ENCODE measurements at regions not wholly inside any gene's neighbourhood (a gene's known extent, or its start where the extent isn't known, plus 50 kb on each side); places are given as distances from the start of the nearest gene placed in this dataset.

GRCh38 chr2:194602750-194603149 lies 1054.3 kb upstream of the SLC39A10 start:
- Mint-ChIP-seq H3K36me3 (no peaks in the 10 kb centered on the region), H3K27ac (no peak overlapping the region), H3K4me3 (no peak overlapping the region), H3K27me3 (no peaks in the 10 kb centered on the region), H3K9me3 (peaks cover 5% of the 10 kb centered on the region), H3K4me1 (no peaks in the 10 kb centered on the region)
- DNase-seq, result no peak

- no peak overlapping the region for H3K27ac Mint-ChIP-seq
- H3K4me3 Mint-ChIP-seq, result no peak overlapping the region
- no peaks in the 10 kb centered on the region for H3K27me3 Mint-ChIP-seq
- no peaks in the 10 kb centered on the region for H3K36me3 Mint-ChIP-seq
- H3K4me1 Mint-ChIP-seq, result no peaks in the 10 kb centered on the region
- no peak for DNase-seq
- no peaks in the 10 kb centered on the region for H3K9me3 Mint-ChIP-seq
These were observed 1065.8 kb upstream of the SLC39A10 start for GRCh38 chr2:194591192-194591591.

GRCh38 chr2:194587739-194588270 lies 1069.2 kb upstream of the SLC39A10 start:
- H3K27ac Mint-ChIP-seq, result no peak overlapping the region
- peaks cover 2% of the 10 kb centered on the region for H3K27me3 Mint-ChIP-seq
- no peak overlapping the region for H3K4me3 Mint-ChIP-seq
- no peaks in the 10 kb centered on the region for H3K4me1 Mint-ChIP-seq
- H3K36me3 Mint-ChIP-seq, result no peaks in the 10 kb centered on the region
- DNase-seq, result no peak
- H3K9me3 Mint-ChIP-seq, result no peaks in the 10 kb centered on the region

- Mint-ChIP-seq H3K27me3 (no peaks in the 10 kb centered on the region), H3K4me1 (no peaks in the 10 kb centered on the region), H3K36me3 (no peaks in the 10 kb centered on the region), H3K4me3 (no peak overlapping the region), H3K27ac (no peak overlapping the region), H3K9me3 (no peaks in the 10 kb centered on the region)
- DNase-seq, result no peak
These were observed 1089.4 kb upstream of the SLC39A10 start for GRCh38 chr2:194567661-194568017.

- no peaks in the 10 kb centered on the region for H3K27me3 Mint-ChIP-seq
- H3K4me1 Mint-ChIP-seq, result no peaks in the 10 kb centered on the region
- no peak overlapping the region for H3K4me3 Mint-ChIP-seq
- DNase-seq, result no peak
- H3K9me3 Mint-ChIP-seq, result no peaks in the 10 kb centered on the region
- H3K27ac Mint-ChIP-seq, result no peak overlapping the region
- H3K36me3 Mint-ChIP-seq, result no peaks in the 10 kb centered on the region
These were observed 1089.9 kb upstream of the SLC39A10 start for GRCh38 chr2:194566907-194567660.

GRCh38 chr2:194564422-194564821 lies 1092.6 kb upstream of the SLC39A10 start:
- H3K27me3 Mint-ChIP-seq, result no peaks in the 10 kb centered on the region
- H3K4me3 Mint-ChIP-seq, result no peak overlapping the region

GRCh38 chr2:194562329-194562728 lies 1094.7 kb upstream of the SLC39A10 start:
- DNase-seq, result no peak
- no peaks in the 10 kb centered on the region for H3K27me3 Mint-ChIP-seq
- H3K9me3 Mint-ChIP-seq, result no peaks in the 10 kb centered on the region
- no peaks in the 10 kb centered on the region for H3K36me3 Mint-ChIP-seq
- no peak overlapping the region for H3K4me3 Mint-ChIP-seq
- H3K27ac Mint-ChIP-seq, result no peak overlapping the region
- no peaks in the 10 kb centered on the region for H3K4me1 Mint-ChIP-seq

More at GRCh38 chr2:194564422-194564821, 1092.6 kb upstream of the SLC39A10 start:
- H3K36me3 Mint-ChIP-seq, result no peaks in the 10 kb centered on the region
- no peak overlapping the region for H3K27ac Mint-ChIP-seq
- H3K9me3 Mint-ChIP-seq, result no peaks in the 10 kb centered on the region
- no peaks in the 10 kb centered on the region for H3K4me1 Mint-ChIP-seq
- DNase-seq, result no peak

GRCh38 chr2:194559964-194560363 lies 1097.1 kb upstream of the SLC39A10 start:
- DNase-seq, result no peak
- no peaks in the 10 kb centered on the region for H3K27me3 Mint-ChIP-seq
- H3K9me3 Mint-ChIP-seq, result no peaks in the 10 kb centered on the region
- no peaks in the 10 kb centered on the region for H3K4me1 Mint-ChIP-seq
- H3K27ac Mint-ChIP-seq, result no peak overlapping the region
- no peaks in the 10 kb centered on the region for H3K36me3 Mint-ChIP-seq
- no peak overlapping the region for H3K4me3 Mint-ChIP-seq

- no peak overlapping the region for H3K27ac Mint-ChIP-seq
- no peak for DNase-seq
- no peaks in the 10 kb centered on the region for H3K36me3 Mint-ChIP-seq
- H3K4me1 Mint-ChIP-seq, result no peaks in the 10 kb centered on the region
- no peaks in the 10 kb centered on the region for H3K27me3 Mint-ChIP-seq
- H3K4me3 Mint-ChIP-seq, result no peak overlapping the region
- H3K9me3 Mint-ChIP-seq, result no peaks in the 10 kb centered on the region
These were observed 1097.5 kb upstream of the SLC39A10 start for GRCh38 chr2:194559523-194559922.

- H3K36me3 Mint-ChIP-seq, result no peaks in the 10 kb centered on the region
- H3K9me3 Mint-ChIP-seq, result no peaks in the 10 kb centered on the region
- no peaks in the 10 kb centered on the region for H3K4me1 Mint-ChIP-seq
- no peak overlapping the region for H3K27ac Mint-ChIP-seq
- H3K4me3 Mint-ChIP-seq, result no peak overlapping the region
- no peaks in the 10 kb centered on the region for H3K27me3 Mint-ChIP-seq
- no peak for DNase-seq
These were observed 1099.0 kb upstream of the SLC39A10 start for GRCh38 chr2:194557993-194558392.

- no peak overlapping the region for H3K27ac Mint-ChIP-seq
- no peak for DNase-seq
These were observed 1100.4 kb upstream of the SLC39A10 start for GRCh38 chr2:194556629-194557028.

GRCh38 chr2:194553980-194554379 lies 1103.0 kb upstream of the SLC39A10 start:
- no peak for DNase-seq
- no peak overlapping the region for H3K27ac Mint-ChIP-seq

More at GRCh38 chr2:194556629-194557028, 1100.4 kb upstream of the SLC39A10 start:
- H3K27me3 Mint-ChIP-seq, result no peaks in the 10 kb centered on the region
- H3K36me3 Mint-ChIP-seq, result no peaks in the 10 kb centered on the region
- no peak overlapping the region for H3K4me3 Mint-ChIP-seq
- no peaks in the 10 kb centered on the region for H3K4me1 Mint-ChIP-seq
- H3K9me3 Mint-ChIP-seq, result no peaks in the 10 kb centered on the region

GRCh38 chr2:194550702-194551101 lies 1106.3 kb upstream of the SLC39A10 start:
- Mint-ChIP-seq H3K4me3 (no peak overlapping the region), H3K9me3 (no peaks in the 10 kb centered on the region), H3K36me3 (no peaks in the 10 kb centered on the region), H3K27ac (no peak overlapping the region), H3K4me1 (no peaks in the 10 kb centered on the region), H3K27me3 (no peaks in the 10 kb centered on the region)
- no peak for DNase-seq

More at GRCh38 chr2:194553980-194554379, 1103.0 kb upstream of the SLC39A10 start:
- no peaks in the 10 kb centered on the region for H3K4me1 Mint-ChIP-seq
- no peak overlapping the region for H3K4me3 Mint-ChIP-seq
- H3K27me3 Mint-ChIP-seq, result no peaks in the 10 kb centered on the region
- H3K36me3 Mint-ChIP-seq, result no peaks in the 10 kb centered on the region
- no peaks in the 10 kb centered on the region for H3K9me3 Mint-ChIP-seq

GRCh38 chr2:194549387-194549786 lies 1107.6 kb upstream of the SLC39A10 start:
- H3K27ac Mint-ChIP-seq, result no peak overlapping the region
- H3K36me3 Mint-ChIP-seq, result no peaks in the 10 kb centered on the region
- no peaks in the 10 kb centered on the region for H3K4me1 Mint-ChIP-seq
- DNase-seq, result no peak
- no peaks in the 10 kb centered on the region for H3K9me3 Mint-ChIP-seq
- no peak overlapping the region for H3K4me3 Mint-ChIP-seq
- no peaks in the 10 kb centered on the region for H3K27me3 Mint-ChIP-seq

- DNase-seq, result no peak
- Mint-ChIP-seq H3K36me3 (no peaks in the 10 kb centered on the region), H3K27me3 (no peaks in the 10 kb centered on the region), H3K9me3 (no peaks in the 10 kb centered on the region), H3K27ac (no peak overlapping the region), H3K4me3 (no peak overlapping the region), H3K4me1 (no peaks in the 10 kb centered on the region)
These were observed 1111.0 kb upstream of the SLC39A10 start for GRCh38 chr2:194545978-194546377.

- Mint-ChIP-seq H3K4me1 (no peaks in the 10 kb centered on the region), H3K27ac (no peak overlapping the region), H3K9me3 (peaks cover 4% of the 10 kb centered on the region), H3K36me3 (no peaks in the 10 kb centered on the region), H3K27me3 (peaks cover 4% of the 10 kb centered on the region), H3K4me3 (no peak overlapping the region)
- no peak for DNase-seq
These were observed 1117.6 kb upstream of the SLC39A10 start for GRCh38 chr2:194539425-194539824.
